Left ventricle myocardium superior (tissue), 1 donor: ENCODE measurements at regions not wholly inside any gene's neighbourhood (a gene's known extent, or its start where the extent isn't known, plus 50 kb on each side); places are given as distances from the start of the nearest gene placed in this dataset.
A peak's percentile ranks its signal among the peaks of the same experiment; 100 is the strongest.
"Not testable (repeated sequence)": the region's sequence is repeated elsewhere in the genome, so short reads cannot be mapped to it uniquely, and the experiment has no call there.

Experiments used
- ATAC-seq: fragments of 200-7000 bp; cut with Tn5 transposase; one replicate; pipeline ENCODE4 v1.9.1; 2020; ENCODE audit warnings: mild to moderate bottlenecking, moderate library complexity
- DNase-seq: peaks from one replicate; pipeline ENCODE4 v3.0.0-alpha.2; 2020
- intact Hi-C: fragments of 100-400 bp; cut with micrococcal nuclease; formaldehyde crosslinking; loops from one replicate; pipeline ENCODE4 v1.11.0; 2022
- donor health status: DM: no; HTN: yes; CAD: no; lungs with severe emphysema.

GRCh38 chr1:76687307-76688175, 179.7 kb upstream of the ST6GALNAC5 start:
- ATAC-seq (no peak), DNase-seq (no peak)
- intact Hi-C loops = no loop called here

- DNase-seq = no peak
- no peak for ATAC-seq
- intact Hi-C loops = no loop called here
Observed at GRCh38 chr1:76690766-76691165, 176.5 kb upstream of the ST6GALNAC5 start.

- ATAC-seq (no peak), DNase-seq (no peak)
Observed at GRCh38 chr1:76695535-76695934, 171.7 kb upstream of the ST6GALNAC5 start.

GRCh38 chr1:76697361-76697760, 169.9 kb upstream of the ST6GALNAC5 start:
- DNase-seq (no peak), ATAC-seq (no peak)
- intact Hi-C loops = no loop called here

More at GRCh38 chr1:76695535-76695934, 171.7 kb upstream of the ST6GALNAC5 start:
- intact Hi-C loops = no loop called here

GRCh38 chr1:76699646-76700045, 167.6 kb upstream of the ST6GALNAC5 start:
- ATAC-seq, DNase-seq, intact Hi-C loops: not testable (repeated sequence)

GRCh38 chr1:76700200-76700599, 167.1 kb upstream of the ST6GALNAC5 start:
- ATAC-seq, intact Hi-C loops, DNase-seq: not testable (repeated sequence)

- ATAC-seq (no peak), DNase-seq (no peak)
- intact Hi-C loops = no loop called here
Observed at GRCh38 chr1:76705560-76705959, 161.7 kb upstream of the ST6GALNAC5 start.

GRCh38 chr1:76713535-76713934, 153.7 kb upstream of the ST6GALNAC5 start:
- intact Hi-C loops = no loop called here
- no peak for DNase-seq
- no peak for ATAC-seq

GRCh38 chr1:76715474-76715873, 151.8 kb upstream of the ST6GALNAC5 start:
- intact Hi-C loops = no loop called here
- ATAC-seq (no peak), DNase-seq (no peak)

GRCh38 chr1:76723949-76724348, 143.3 kb upstream of the ST6GALNAC5 start:
- intact Hi-C loops = no loop called here
- ATAC-seq = no peak
- DNase-seq = no peak

GRCh38 chr1:76724816-76725215, 142.5 kb upstream of the ST6GALNAC5 start:
- intact Hi-C loops = no loop called here
- ATAC-seq = no peak

GRCh38 chr1:76725864-76726619, 141.2 kb upstream of the ST6GALNAC5 start:
- no peak for ATAC-seq
- intact Hi-C loops = no loop called here
- DNase-seq = no peak

More at GRCh38 chr1:76724816-76725215, 142.5 kb upstream of the ST6GALNAC5 start:
- no peak for DNase-seq

- DNase-seq = no peak
- ATAC-seq = peak; percentile 49
Observed at GRCh38 chr1:76727520-76727919, 139.8 kb upstream of the ST6GALNAC5 start.

GRCh38 chr1:76729142-76729541, 138.1 kb upstream of the ST6GALNAC5 start:
- no peak for ATAC-seq
- no peak for DNase-seq
- intact Hi-C loops = no loop called here

More at GRCh38 chr1:76727520-76727919, 139.8 kb upstream of the ST6GALNAC5 start:
- intact Hi-C loops = no loop called here

- no peak for ATAC-seq
- DNase-seq = no peak
- intact Hi-C loops = no loop called here
Observed at GRCh38 chr1:76730027-76730426, 137.3 kb upstream of the ST6GALNAC5 start.

GRCh38 chr1:76738355-76738754, 128.9 kb upstream of the ST6GALNAC5 start:
- DNase-seq, intact Hi-C loops, ATAC-seq: not testable (repeated sequence)

- intact Hi-C loops, DNase-seq, ATAC-seq: not testable (repeated sequence)
Observed at GRCh38 chr1:76740956-76741355, 126.3 kb upstream of the ST6GALNAC5 start.

GRCh38 chr1:76744989-76745388, 122.3 kb upstream of the ST6GALNAC5 start:
- no peak for DNase-seq
- intact Hi-C loops = no loop called here
- no peak for ATAC-seq

GRCh38 chr1:76746206-76746605, 121.1 kb upstream of the ST6GALNAC5 start:
- intact Hi-C loops = no loop called here
- no peak for DNase-seq
- ATAC-seq = no peak

- DNase-seq (no peak), ATAC-seq (no peak)
- intact Hi-C loops = no loop called here
Observed at GRCh38 chr1:76754730-76755129, 112.5 kb upstream of the ST6GALNAC5 start.
